A549 (cell line): ENCODE measurements at regions not wholly inside any gene's neighbourhood (a gene's known extent, or its start where the extent isn't known, plus 50 kb on each side); places are given as distances from the start of the nearest gene placed in this dataset.

Experiments used
- EP300 ChIP-seq, 2 experiments: fragments of >200 bp; sonication (Bioruptor Twin); formaldehyde crosslinking; IDR thresholded peaks; 2 replicates in 1 of 2; 3 replicates in 1 of 2; pipeline ENCODE4 v1.6.1; 2016 to 2017
- ESRRA ChIP-seq: fragments of 150-350 bp; IDR thresholded peaks from 2 replicates; pipeline ENCODE4 v1.6.1; 2014; ENCODE audit warnings: mild to moderate bottlenecking, low read length, borderline replicate concordance
- REST ChIP-seq: fragments of 200-600 bp; sonication (generic); IDR thresholded peaks from 2 replicates; pipeline ENCODE4 v1.6.1; 2016; ENCODE audit warnings: antibody characterized with exemption, mild to moderate bottlenecking, moderate library complexity
- TF ChIP-seq, protein P1 (sequence below): IDR thresholded peaks from 2 replicates; pipeline ENCODE4 v1.6.1; 2012

GRCh38 chr13:110790371-110790770, 76.9 kb downstream of the ING1 start:
- TF ChIP-seq ESRRA (no peak), EP300 (IDR thresholded peaks at IDR 0.05) (no peak), REST (no peak)
- TF ChIP-seq, protein P1, sequence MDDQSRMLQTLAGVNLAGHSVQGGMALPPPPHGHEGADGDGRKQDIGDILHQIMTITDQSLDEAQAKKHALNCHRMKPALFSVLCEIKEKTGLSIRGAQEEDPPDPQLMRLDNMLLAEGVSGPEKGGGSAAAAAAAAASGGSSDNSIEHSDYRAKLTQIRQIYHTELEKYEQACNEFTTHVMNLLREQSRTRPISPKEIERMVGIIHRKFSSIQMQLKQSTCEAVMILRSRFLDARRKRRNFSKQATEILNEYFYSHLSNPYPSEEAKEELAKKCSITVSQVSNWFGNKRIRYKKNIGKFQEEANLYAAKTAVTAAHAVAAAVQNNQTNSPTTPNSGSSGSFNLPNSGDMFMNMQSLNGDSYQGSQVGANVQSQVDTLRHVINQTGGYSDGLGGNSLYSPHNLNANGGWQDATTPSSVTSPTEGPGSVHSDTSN, result no peak
